Loucy (cell line): ENCODE measurements at regions not wholly inside any gene's neighbourhood (a gene's known extent, or its start where the extent isn't known, plus 50 kb on each side); places are given as distances from the start of the nearest gene placed in this dataset.

Experiments used
- H2AFZ ChIP-seq: fragments of 200-600 bp; sonication (generic); 2 replicates; pipeline ENCODE4 v1.6.0; 2016; ENCODE audit warnings: antibody characterized with exemption, mild to moderate bottlenecking, low read length, moderate library complexity
- H3F3A ChIP-seq: fragments of 200-600 bp; 2 replicates; pipeline ENCODE4 v1.6.0; 2016; ENCODE audit warnings: antibody characterized with exemption, low read depth, mild to moderate bottlenecking
- H3K27me3 ChIP-seq: fragments of 200-600 bp; sonication (generic); 2 replicates; pipeline ENCODE4 v1.6.1; 2014; ENCODE audit warnings: low read length, mild to moderate bottlenecking; ENCODE audit not compliant: insufficient read depth, poor library complexity, severe bottlenecking
- H3K36me3 ChIP-seq: fragments of 200-600 bp; sonication (generic); 2 replicates; pipeline ENCODE4 v1.6.1; 2016; ENCODE audit warnings: low read length; ENCODE audit not compliant: insufficient read depth
- H3K4me1 ChIP-seq: fragments of 200-600 bp; sonication (generic); 2 replicates; pipeline ENCODE4 v1.5.1; 2014; ENCODE audit warnings: low read length, mild to moderate bottlenecking; ENCODE audit not compliant: insufficient read depth, poor library complexity, severe bottlenecking
- H3K4me2 ChIP-seq: fragments of 200-600 bp; sonication (generic); 2 replicates; pipeline ENCODE4 v1.6.0; 2014; ENCODE audit warnings: antibody characterized with exemption, low read length, low read depth, mild to moderate bottlenecking; ENCODE audit not compliant: poor library complexity, severe bottlenecking
- H3K4me3 ChIP-seq: fragments of 200-600 bp; sonication (generic); 2 replicates; pipeline ENCODE4 v1.5.1; 2014; ENCODE audit warnings: low read length, mild to moderate bottlenecking, mixed read lengths; ENCODE audit not compliant: poor library complexity, severe bottlenecking
- H3K79me2 ChIP-seq: fragments of 200-600 bp; sonication (generic); 2 replicates; pipeline ENCODE4 v1.6.1; 2014; ENCODE audit warnings: low read length; ENCODE audit not compliant: insufficient read depth
- H3K9ac ChIP-seq: fragments of 200-600 bp; sonication (generic); 2 replicates; pipeline ENCODE4 v1.6.0; 2014; ENCODE audit warnings: mild to moderate bottlenecking, low read depth, low read length, moderate library complexity; ENCODE audit not compliant: poor library complexity, severe bottlenecking
- H3K9me2 ChIP-seq: fragments of 200-600 bp; sonication (generic); replicated peaks from 2 replicates; pipeline ENCODE4 v1.6.1; 2016; ENCODE audit warnings: low read depth, low read length, mixed read lengths
- H3K9me3 ChIP-seq: fragments of 200-600 bp; sonication (generic); 2 replicates; pipeline ENCODE4 v1.6.1; 2014; ENCODE audit warnings: mild to moderate bottlenecking, antibody characterized with exemption, low read length, low read depth; ENCODE audit not compliant: insufficient read depth
- H4K20me1 ChIP-seq: fragments of 200-600 bp; sonication (generic); 2 replicates; pipeline ENCODE4 v1.6.0; 2014; ENCODE audit warnings: antibody characterized with exemption, low read length, mild to moderate bottlenecking; ENCODE audit not compliant: insufficient read depth, poor library complexity, severe bottlenecking
- CTCF ChIP-seq: fragments of 200-600 bp; sonication (generic); conservative IDR thresholded peaks from 2 replicates; pipeline ENCODE4 v1.5.1; 2014; ENCODE audit warnings: mild to moderate bottlenecking, antibody characterized with exemption, low read length
- EZH2phosphoT487 ChIP-seq: fragments of 200-600 bp; IDR thresholded peaks from 2 replicates; pipeline ENCODE4 v1.6.1; 2018; ENCODE audit warnings: antibody characterized with exemption, mild to moderate bottlenecking, moderate library complexity, borderline replicate concordance

- H3K27me3 ChIP-seq = no peaks in the 10 kb centered on the region
- no peaks in the 10 kb centered on the region for H3K4me1 ChIP-seq
- no peak overlapping the region for H2AFZ ChIP-seq
Observed at GRCh38 chr2:15767679-15768078, 172.7 kb upstream of the MYCN start.

GRCh38 chr2:15768142-15768541 lies 172.2 kb upstream of the MYCN start:
- H3K9me3 ChIP-seq = no peaks in the 10 kb centered on the region; the same call in 1 of the 2 replicates
- no peaks in the 10 kb centered on the region for H3F3A ChIP-seq

More at GRCh38 chr2:15767679-15768078, 172.7 kb upstream of the MYCN start:
- no peaks in the 10 kb centered on the region for H3F3A ChIP-seq
- no peaks in the 10 kb centered on the region for H3K9me2 ChIP-seq
- no peaks in the 10 kb centered on the region for H3K79me2 ChIP-seq
- H3K4me3 ChIP-seq = no peak overlapping the region
- H3K4me2 ChIP-seq = no peak overlapping the region
- H4K20me1 ChIP-seq = no peaks in the 10 kb centered on the region
- no peaks in the 10 kb centered on the region for H3K36me3 ChIP-seq
- no peak overlapping the region for H3K9ac ChIP-seq
- TF ChIP-seq EZH2phosphoT487 (no peak), CTCF (no peak)
- no peaks in the 10 kb centered on the region; the same call in 1 of the 2 replicates for H3K9me3 ChIP-seq

GRCh38 chr2:15768615-15769014 lies 171.7 kb upstream of the MYCN start:
- H3K27me3 ChIP-seq = no peaks in the 10 kb centered on the region
- no peaks in the 10 kb centered on the region for H3K9me2 ChIP-seq
- no peaks in the 10 kb centered on the region for H4K20me1 ChIP-seq
- no peaks in the 10 kb centered on the region for H3K79me2 ChIP-seq
- no peak overlapping the region for H3K4me3 ChIP-seq
- H2AFZ ChIP-seq = no peak overlapping the region
- TF ChIP-seq EZH2phosphoT487 (no peak), CTCF (no peak)
- no peak overlapping the region for H3K4me2 ChIP-seq
- H3F3A ChIP-seq = no peaks in the 10 kb centered on the region
- no peak overlapping the region for H3K9ac ChIP-seq
- no peaks in the 10 kb centered on the region; the same call in 1 of the 2 replicates for H3K9me3 ChIP-seq
- H3K4me1 ChIP-seq = no peaks in the 10 kb centered on the region
- H3K36me3 ChIP-seq = no peaks in the 10 kb centered on the region

More at GRCh38 chr2:15768142-15768541, 172.2 kb upstream of the MYCN start:
- Histone ChIP-seq H3K4me1 (no peaks in the 10 kb centered on the region), H3K27me3 (no peaks in the 10 kb centered on the region), H3K4me3 (no peak overlapping the region), H3K79me2 (no peaks in the 10 kb centered on the region), H3K36me3 (no peaks in the 10 kb centered on the region), H3K9ac (no peak overlapping the region), H3K4me2 (no peak overlapping the region), H3K9me2 (no peaks in the 10 kb centered on the region), H4K20me1 (no peaks in the 10 kb centered on the region), H2AFZ (no peak overlapping the region)
- TF ChIP-seq CTCF (no peak), EZH2phosphoT487 (no peak)
